Duodenal mucosa (tissue), 2 donors: ENCODE measurements at regions not wholly inside any gene's neighbourhood (a gene's known extent, or its start where the extent isn't known, plus 50 kb on each side); places are given as distances from the start of the nearest gene placed in this dataset.

ENCODE experiments used
- H3K27ac ChIP-seq: one replicate; pipeline ENCODE4 v1.7.0; 2013; ENCODE audit warnings: low read depth, low read length
- H3K27me3 ChIP-seq, 2 donors: one replicate each; pipeline ENCODE4 v1.7.0; 2013; ENCODE audit warnings: low read length in 2 of 2, control low read depth in 1 of 2; ENCODE audit not compliant: insufficient read depth in 2 of 2, control insufficient read depth in 1 of 2
- H3K36me3 ChIP-seq, 2 donors: one replicate each; pipeline ENCODE4 v1.7.0; 2013; ENCODE audit warnings: low read length in 2 of 2, control low read depth in 1 of 2; ENCODE audit not compliant: insufficient read depth in 2 of 2, control insufficient read depth in 1 of 2
- H3K4me1 ChIP-seq, 2 donors: one replicate each; pipeline ENCODE4 v1.7.0; 2013; ENCODE audit warnings: low read length in 2 of 2, control low read depth in 1 of 2; ENCODE audit not compliant: insufficient read depth in 2 of 2, control insufficient read depth in 1 of 2
- H3K4me3 ChIP-seq, 2 donors: one replicate each; pipeline ENCODE4 v1.7.0; 2013; ENCODE audit warnings: low read length in 2 of 2, low read depth in 1 of 2
- H3K9ac ChIP-seq, 2 donors: one replicate each; pipeline ENCODE4 v1.7.0; 2013; ENCODE audit warnings: low read length in 2 of 2, low read depth in 1 of 2
- H3K9me3 ChIP-seq, 2 donors: one replicate each; pipeline ENCODE4 v1.7.0; 2013; ENCODE audit warnings: low read length in 2 of 2, control low read depth in 1 of 2; ENCODE audit not compliant: control insufficient read depth in 1 of 2

DNA sequence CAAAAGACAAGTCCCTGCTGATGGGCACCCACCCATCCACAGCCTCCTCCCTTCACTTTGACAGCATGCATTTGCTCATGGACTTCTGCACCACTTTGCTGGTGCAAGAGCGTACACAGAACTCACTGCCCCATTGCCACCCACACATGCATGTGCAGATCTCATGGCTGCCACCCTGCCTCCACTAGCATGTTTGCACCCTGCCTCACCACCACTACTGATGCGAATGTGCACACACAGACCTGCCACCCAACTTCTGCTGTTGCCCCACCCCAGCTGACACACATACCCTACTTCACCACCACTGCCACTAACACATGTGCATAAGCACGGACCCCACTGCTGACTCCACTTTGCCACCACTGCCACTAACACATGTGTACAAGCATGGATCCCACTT, 64.9 kb upstream of the EYS start:
- no peaks in the 10 kb centered on the region for H3K36me3 ChIP-seq
- no peaks in the 10 kb centered on the region for H3K4me1 ChIP-seq
- H3K9me3 ChIP-seq, result peaks cover 0 to 10% of the 10 kb centered on the region in 2 donors
- no peak overlapping the region for H3K9ac ChIP-seq
- no peak overlapping the region for H3K4me3 ChIP-seq
- H3K27ac ChIP-seq, result no peak overlapping the region
- H3K27me3 ChIP-seq, result no peaks in the 10 kb centered on the region

DNA sequence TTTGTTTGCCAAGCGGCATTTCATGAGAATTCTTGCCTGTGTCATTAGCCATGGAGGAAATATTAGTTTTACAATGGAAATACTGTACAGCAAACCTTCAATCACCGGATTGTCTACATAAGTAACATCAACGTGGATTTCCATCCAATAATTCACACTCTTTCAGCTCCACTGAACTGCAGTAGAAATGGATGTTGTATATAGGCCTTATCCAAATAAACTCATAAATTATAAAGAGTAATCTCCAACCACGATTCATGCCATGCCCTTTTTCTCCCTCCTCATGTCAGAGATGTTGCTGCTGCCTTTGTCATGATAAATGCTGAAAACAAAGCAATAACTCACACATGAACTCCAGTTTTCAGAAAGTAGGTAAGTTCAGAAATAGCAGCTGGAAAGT, 54.9 kb upstream of the EYS start:
- Histone ChIP-seq H3K36me3 (no peaks in the 10 kb centered on the region), H3K27me3 (no peaks in the 10 kb centered on the region), H3K9ac (no peak overlapping the region), H3K27ac (no peak overlapping the region), H3K4me1 (no peaks in the 10 kb centered on the region), H3K9me3 (no peaks in the 10 kb centered on the region), H3K4me3 (no peak overlapping the region)

DNA sequence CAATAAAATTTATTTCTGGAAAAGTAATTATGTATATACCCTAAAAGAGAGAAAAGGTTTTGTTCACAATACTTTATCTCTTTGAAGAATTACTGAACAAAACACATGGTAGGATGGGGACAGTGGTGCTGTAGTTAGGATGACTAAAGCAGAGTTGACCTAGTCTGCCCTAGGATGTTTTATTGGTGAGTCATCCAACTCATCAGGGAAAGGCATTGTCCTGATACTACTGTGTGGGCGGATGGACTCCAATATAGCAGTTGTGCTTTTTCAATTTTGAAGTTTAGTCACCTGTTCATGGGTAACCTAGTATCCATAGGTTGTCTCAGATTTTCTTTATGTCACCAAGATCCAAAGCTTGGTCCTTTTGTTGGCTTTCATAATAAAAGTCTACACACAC, 53.3 kb upstream of the EYS start:
- Histone ChIP-seq H3K9me3 (no peaks in the 10 kb centered on the region), H3K4me1 (no peaks in the 10 kb centered on the region), H3K4me3 (no peak overlapping the region), H3K9ac (no peak overlapping the region), H3K27me3 (no peaks in the 10 kb centered on the region), H3K36me3 (no peaks in the 10 kb centered on the region), H3K27ac (no peak overlapping the region)
